Spleen (tissue), 11 donors: ENCODE measurements at regions not wholly inside any gene's neighbourhood (a gene's known extent, or its start where the extent isn't known, plus 50 kb on each side); places are given as distances from the start of the nearest gene placed in this dataset.

Experiments used
- DNase-seq: peaks from one replicate; pipeline ENCODE4 v3.0.0-alpha.2; 2020
- H3K27ac ChIP-seq, 8 donors: fragments of 200-600 bp; sonication (generic) in 7 of 8; 1 replicate in 4 of 8; 2 replicates in 4 of 8; pipeline versions ENCODE4 v1.5.0 to v1.8.0; 2016 to 2021; ENCODE audit warnings: inconsistent platforms in 4 of 8, mild to moderate bottlenecking in 4 of 8, moderate library complexity in 1 of 8
- H3K27me3 ChIP-seq, 7 donors: fragments of 200-600 bp; sonication (generic) in 6 of 7; replicated peaks in 1 of 7; 1 replicate in 4 of 7; 2 replicates in 3 of 7; pipeline versions ENCODE4 v1.5.0 to v1.8.0; 2016 to 2021; ENCODE audit warnings: inconsistent platforms in 3 of 7, mild to moderate bottlenecking in 1 of 7
- H3K36me3 ChIP-seq, 6 donors: fragments of 200-600 bp; sonication (generic) in 5 of 6; 1 replicate in 4 of 6; 2 replicates in 2 of 6; pipeline versions ENCODE4 v1.5.0 to v1.8.0; 2016 to 2021; ENCODE audit warnings: inconsistent platforms in 2 of 6
- H3K4me1 ChIP-seq, 6 donors: fragments of 200-600 bp; sonication (generic) in 5 of 6; 1 replicate in 3 of 6; 2 replicates in 3 of 6; pipeline versions ENCODE4 v1.5.0 to v1.8.0; 2016 to 2021; ENCODE audit warnings: inconsistent platforms in 3 of 6
- H3K4me3 ChIP-seq, 8 donors: fragments of 200-600 bp; sonication (generic) in 7 of 8; 1 replicate in 4 of 8; 2 replicates in 4 of 8; pipeline versions ENCODE4 v1.5.0 to v1.8.0; 2016 to 2021; ENCODE audit warnings: inconsistent platforms in 4 of 8, mild to moderate bottlenecking in 4 of 8, moderate library complexity in 2 of 8
- H3K9me3 ChIP-seq, 8 donors: fragments of 200-600 bp; sonication (generic) in 7 of 8; 1 replicate in 4 of 8; 2 replicates in 4 of 8; pipeline versions ENCODE4 v1.5.0 to v1.8.0; 2016 to 2021; ENCODE audit warnings: inconsistent platforms in 4 of 8
- POLR2A ChIP-seq, 3 donors: fragments of 450-650 bp; IDR thresholded peaks; one replicate each; pipeline ENCODE4 v1.5.1; 2017; ENCODE audit warnings: antibody characterized with exemption in 3 of 3, mild to moderate bottlenecking in 1 of 3
- POLR2AphosphoS5 ChIP-seq, 3 donors: sonication (generic); formaldehyde crosslinking; IDR thresholded peaks; one replicate each; pipeline ENCODE4 v1.5.1; 2017; ENCODE audit warnings: antibody characterized with exemption in 3 of 3
- WGBS, 5 donors: extraction: QIAGEN DNeasy Blood & Tissue Kit in 3 of 5; methylation state at CpG; one replicate each; pipeline versions ENCODE4 v1.1.5 to v1.1.7; 2013 to 2018; 5-methylcytosine and 5-hydroxymethylcytosine counted together
- intact Hi-C: fragments of 100-400 bp; cut with DNase I; formaldehyde crosslinking; loops from one replicate; pipeline ENCODE4 v1.15.0; 2023; ENCODE audit warnings: low total_unique reads
- TF ChIP-seq, protein P1 (sequence below), 11 experiments: fragments of 200-600 bp in 7 of 11; fragments of 450-650 bp in 4 of 11; sonication (generic) in 4 of 11; IDR thresholded peaks in 8 of 11; conservative IDR thresholded peaks in 3 of 11; 1 replicate in 7 of 11; 2 replicates in 4 of 11; pipeline versions ENCODE4 v1.4.0 to v1.8.0; 2016 to 2021; ENCODE audit warnings: antibody characterized with exemption in 11 of 11, inconsistent platforms in 4 of 11, mild to moderate bottlenecking in 1 of 11
- donor health status: healthy with polysubstance abuse.
- donor health status: DM: no; HTN: no; CAD: no; lungs with moderate emphysema.
- donor health status: DM: no; HTN: no; CAD: no.
- donor health status: Bipolar disorder and iron deficiency.
- donor health status: healthy.
- donor health status: DM: no; HTN: no; CAD: no.
- donor health status: DM: yes; HTN: yes; CAD: no.

- intact Hi-C loops, result no loop called here
- no peak for DNase-seq
- WGBS, 5 donors, result 61 to 80% (median 66%) methylated on average over 2 of the region's 2 CpGs
- no peaks in the 10 kb centered on the region for H3K36me3 ChIP-seq
- no peak overlapping the region for H3K27ac ChIP-seq
- TF ChIP-seq POLR2A (IDR thresholded peaks at IDR 0.05) (no peak), POLR2AphosphoS5 (IDR thresholded peaks at IDR 0.05) (no peak)
- TF ChIP-seq, protein P1, sequence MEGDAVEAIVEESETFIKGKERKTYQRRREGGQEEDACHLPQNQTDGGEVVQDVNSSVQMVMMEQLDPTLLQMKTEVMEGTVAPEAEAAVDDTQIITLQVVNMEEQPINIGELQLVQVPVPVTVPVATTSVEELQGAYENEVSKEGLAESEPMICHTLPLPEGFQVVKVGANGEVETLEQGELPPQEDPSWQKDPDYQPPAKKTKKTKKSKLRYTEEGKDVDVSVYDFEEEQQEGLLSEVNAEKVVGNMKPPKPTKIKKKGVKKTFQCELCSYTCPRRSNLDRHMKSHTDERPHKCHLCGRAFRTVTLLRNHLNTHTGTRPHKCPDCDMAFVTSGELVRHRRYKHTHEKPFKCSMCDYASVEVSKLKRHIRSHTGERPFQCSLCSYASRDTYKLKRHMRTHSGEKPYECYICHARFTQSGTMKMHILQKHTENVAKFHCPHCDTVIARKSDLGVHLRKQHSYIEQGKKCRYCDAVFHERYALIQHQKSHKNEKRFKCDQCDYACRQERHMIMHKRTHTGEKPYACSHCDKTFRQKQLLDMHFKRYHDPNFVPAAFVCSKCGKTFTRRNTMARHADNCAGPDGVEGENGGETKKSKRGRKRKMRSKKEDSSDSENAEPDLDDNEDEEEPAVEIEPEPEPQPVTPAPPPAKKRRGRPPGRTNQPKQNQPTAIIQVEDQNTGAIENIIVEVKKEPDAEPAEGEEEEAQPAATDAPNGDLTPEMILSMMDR (IDR thresholded peaks at IDR 0.05 in 8 of 11, conservative IDR thresholded peaks at IDR 0.05 in 3 of 11), result no peak
- no peaks in the 10 kb centered on the region for H3K27me3 ChIP-seq
- H3K9me3 ChIP-seq, result peaks cover 0 to 10% (median 5%) of the 10 kb centered on the region in 8 donors
- no peaks in the 10 kb centered on the region for H3K4me1 ChIP-seq
- no peak overlapping the region for H3K4me3 ChIP-seq
These were observed 246.9 kb downstream of the CGGBP1 start for GRCh38 chr3:87811953-87812352.

GRCh38 chr3:87810452-87811016 is 248.3 kb downstream of the CGGBP1 start:
- Histone ChIP-seq H3K27ac (no peak overlapping the region), H3K27me3 (no peaks in the 10 kb centered on the region), H3K36me3 (no peaks in the 10 kb centered on the region), H3K4me3 (no peak overlapping the region), H3K9me3 (peaks cover 0 to 10% (median 5%) of the 10 kb centered on the region in 8 donors), H3K4me1 (no peaks in the 10 kb centered on the region)
- intact Hi-C loops, result no loop called here
- DNase-seq, result no peak
- no peak for TF ChIP-seq POLR2AphosphoS5 (IDR thresholded peaks at IDR 0.05)
- TF ChIP-seq, protein P1 (IDR thresholded peaks at IDR 0.05 in 8 of 11, conservative IDR thresholded peaks at IDR 0.05 in 3 of 11), result no peak
- TF ChIP-seq POLR2A (IDR thresholded peaks at IDR 0.05), result no peak

DNA sequence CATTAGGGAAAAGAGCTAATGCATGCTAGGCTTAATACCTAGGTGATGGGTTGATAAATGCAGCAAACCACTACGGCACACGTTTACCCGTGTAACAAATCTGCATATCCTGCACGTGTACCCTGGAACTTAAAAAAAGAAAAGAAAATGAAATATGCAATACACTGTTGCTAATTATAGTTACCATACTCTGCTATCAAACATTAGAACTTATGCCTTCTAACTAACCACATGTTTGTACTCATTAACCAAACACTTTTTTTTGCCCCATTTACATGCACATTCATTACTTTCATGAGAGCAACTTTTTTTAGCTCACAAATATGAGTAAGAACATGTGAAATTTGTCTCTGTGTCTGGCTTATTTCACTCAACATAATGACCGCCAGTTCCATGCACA is 253.1 kb downstream of the CGGBP1 start:
- intact Hi-C loops, result no loop called here
- H3K9me3 ChIP-seq, result no peaks in the 10 kb centered on the region
- H3K27ac ChIP-seq, result no peak overlapping the region
- TF ChIP-seq POLR2A (IDR thresholded peaks at IDR 0.05) (no peak), POLR2AphosphoS5 (IDR thresholded peaks at IDR 0.05) (no peak)
- TF ChIP-seq, protein P1 (IDR thresholded peaks at IDR 0.05 in 8 of 11, conservative IDR thresholded peaks at IDR 0.05 in 3 of 11), result no peak
- no peaks in the 10 kb centered on the region for H3K36me3 ChIP-seq
- no peak for DNase-seq
- 50 to 64% (median 58%) methylated on average over 5 of the region's 5 CpGs for WGBS, 5 donors
- no peaks in the 10 kb centered on the region for H3K27me3 ChIP-seq
- H3K4me1 ChIP-seq, result no peaks in the 10 kb centered on the region
- H3K4me3 ChIP-seq, result no peak overlapping the region

GRCh38 chr3:87801409-87801808 is 257.4 kb downstream of the CGGBP1 start:
- peaks cover 0 to 2% (median 0%) of the 10 kb centered on the region in 7 donors for H3K27me3 ChIP-seq
- TF ChIP-seq POLR2A (IDR thresholded peaks at IDR 0.05) (no peak), POLR2AphosphoS5 (IDR thresholded peaks at IDR 0.05) (no peak)
- TF ChIP-seq, protein P1 (IDR thresholded peaks at IDR 0.05 in 8 of 11, conservative IDR thresholded peaks at IDR 0.05 in 3 of 11), result no peak
- intact Hi-C loops, result no loop called here
- no peak for DNase-seq
- no peaks in the 10 kb centered on the region for H3K36me3 ChIP-seq
- H3K27ac ChIP-seq, result no peak overlapping the region
- H3K4me3 ChIP-seq, result no peak overlapping the region
- WGBS, 5 donors, result 36 to 45% (median 43%) methylated on average over 5 of the region's 5 CpGs
- no peaks in the 10 kb centered on the region for H3K9me3 ChIP-seq
- peaks cover 0 to 11% (median 7%) of the 10 kb centered on the region in 6 donors for H3K4me1 ChIP-seq
